ENCODE measurements at regions not wholly inside any gene's neighbourhood (a gene's known extent, or its start where the extent isn't known, plus 50 kb on each side); places are given as distances from the start of the nearest gene placed in this dataset.

DNA sequence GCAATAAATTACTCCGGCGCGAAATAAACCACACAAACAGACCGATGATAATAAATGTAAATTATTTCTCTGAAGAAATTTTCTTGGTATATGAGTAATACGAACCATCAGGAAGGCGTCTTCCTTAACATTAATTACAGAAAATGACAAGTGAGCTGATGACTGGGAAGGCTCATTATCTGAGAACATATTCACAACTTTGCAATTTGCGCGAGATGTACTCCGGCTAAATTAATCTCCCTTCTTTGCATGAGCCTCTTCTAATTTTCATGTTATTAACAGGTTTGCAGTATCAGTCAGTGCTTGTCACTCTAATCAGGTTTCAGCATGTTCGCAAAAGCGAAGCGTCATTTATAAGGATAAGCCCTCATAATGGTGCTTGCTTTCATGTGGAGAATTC, 218.9 kb upstream of the MVB12B start:
- no peak for TF ChIP-seq FOXP2 (optimal IDR thresholded peaks at IDR 0.05; ENCODE audit: borderline replicate concordance, extremely low read depth, extremely low read length, insufficient read depth)

DNA sequence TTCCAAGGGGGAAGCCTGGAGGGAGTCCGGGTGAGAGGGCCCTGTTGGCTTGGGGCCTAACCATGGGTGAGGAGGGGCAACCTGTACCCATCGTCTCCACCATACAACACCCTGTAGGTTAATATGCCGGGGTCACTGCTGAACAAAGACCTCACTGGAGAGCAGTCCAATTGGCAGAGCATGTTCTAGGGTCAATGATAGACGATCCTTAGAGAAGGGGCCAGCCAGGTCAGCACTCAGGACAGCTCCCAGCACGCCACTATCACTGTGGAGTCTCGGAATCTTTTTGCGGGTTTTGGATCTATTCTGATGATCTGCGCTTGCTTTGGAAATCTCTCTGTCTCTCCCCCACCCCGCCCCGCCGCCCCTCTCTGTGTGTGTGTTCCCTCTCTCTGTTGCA, 218.4 kb upstream of the MVB12B start:
- no peak for TF ChIP-seq TAF1 (IDR thresholded peaks at IDR 0.05; ENCODE audit: borderline replicate concordance, insufficient read depth, low read length)
- TF ChIP-seq SIN3A (IDR thresholded peaks at IDR 0.05; ENCODE audit: borderline replicate concordance, insufficient read depth, low read length) = no peak
- TF ChIP-seq, protein P1, sequence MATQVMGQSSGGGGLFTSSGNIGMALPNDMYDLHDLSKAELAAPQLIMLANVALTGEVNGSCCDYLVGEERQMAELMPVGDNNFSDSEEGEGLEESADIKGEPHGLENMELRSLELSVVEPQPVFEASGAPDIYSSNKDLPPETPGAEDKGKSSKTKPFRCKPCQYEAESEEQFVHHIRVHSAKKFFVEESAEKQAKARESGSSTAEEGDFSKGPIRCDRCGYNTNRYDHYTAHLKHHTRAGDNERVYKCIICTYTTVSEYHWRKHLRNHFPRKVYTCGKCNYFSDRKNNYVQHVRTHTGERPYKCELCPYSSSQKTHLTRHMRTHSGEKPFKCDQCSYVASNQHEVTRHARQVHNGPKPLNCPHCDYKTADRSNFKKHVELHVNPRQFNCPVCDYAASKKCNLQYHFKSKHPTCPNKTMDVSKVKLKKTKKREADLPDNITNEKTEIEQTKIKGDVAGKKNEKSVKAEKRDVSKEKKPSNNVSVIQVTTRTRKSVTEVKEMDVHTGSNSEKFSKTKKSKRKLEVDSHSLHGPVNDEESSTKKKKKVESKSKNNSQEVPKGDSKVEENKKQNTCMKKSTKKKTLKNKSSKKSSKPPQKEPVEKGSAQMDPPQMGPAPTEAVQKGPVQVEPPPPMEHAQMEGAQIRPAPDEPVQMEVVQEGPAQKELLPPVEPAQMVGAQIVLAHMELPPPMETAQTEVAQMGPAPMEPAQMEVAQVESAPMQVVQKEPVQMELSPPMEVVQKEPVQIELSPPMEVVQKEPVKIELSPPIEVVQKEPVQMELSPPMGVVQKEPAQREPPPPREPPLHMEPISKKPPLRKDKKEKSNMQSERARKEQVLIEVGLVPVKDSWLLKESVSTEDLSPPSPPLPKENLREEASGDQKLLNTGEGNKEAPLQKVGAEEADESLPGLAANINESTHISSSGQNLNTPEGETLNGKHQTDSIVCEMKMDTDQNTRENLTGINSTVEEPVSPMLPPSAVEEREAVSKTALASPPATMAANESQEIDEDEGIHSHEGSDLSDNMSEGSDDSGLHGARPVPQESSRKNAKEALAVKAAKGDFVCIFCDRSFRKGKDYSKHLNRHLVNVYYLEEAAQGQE (IDR thresholded peaks at IDR 0.05; ENCODE audit: insufficient read depth in 1 of 2, low read depth in 2 of 2, low read length in 2 of 2) = peak; percentile 85 to 92

DNA sequence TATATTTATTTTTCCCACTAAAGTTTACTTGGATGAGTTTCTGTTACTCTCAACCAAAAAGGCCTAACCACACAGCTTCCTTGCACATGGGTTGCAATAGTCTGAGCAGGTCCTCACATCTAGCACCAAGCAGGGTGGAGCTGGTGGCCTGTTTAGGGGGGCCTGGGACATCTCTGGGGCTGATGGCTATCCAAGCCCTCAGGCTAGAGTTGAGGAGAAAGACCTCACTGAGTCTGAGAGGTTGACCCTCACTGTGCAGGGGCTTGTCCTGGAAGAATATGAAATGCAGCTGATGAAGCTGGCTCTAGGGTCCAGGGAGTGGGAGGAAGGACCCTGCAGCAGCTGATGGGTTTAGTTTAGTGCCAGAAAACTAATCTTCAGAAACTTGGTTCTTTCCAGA, 217.1 kb upstream of the MVB12B start:
- no peak for TF ChIP-seq TAF1 (IDR thresholded peaks at IDR 0.05; ENCODE audit: borderline replicate concordance, insufficient read depth, low read length)
- TF ChIP-seq, protein P1 (IDR thresholded peaks at IDR 0.05; ENCODE audit: insufficient read depth in 1 of 2, low read depth in 2 of 2, low read length in 2 of 2) = no peak
- no peak for TF ChIP-seq POLR2AphosphoS5 (IDR thresholded peaks at IDR 0.05; ENCODE audit: low read depth, low read length)
- TF ChIP-seq FOXP2 (optimal IDR thresholded peaks at IDR 0.05; ENCODE audit: borderline replicate concordance, extremely low read depth, extremely low read length, insufficient read depth) = no peak
- no peak for TF ChIP-seq SIN3A (IDR thresholded peaks at IDR 0.05; ENCODE audit: borderline replicate concordance, insufficient read depth, low read length)

DNA sequence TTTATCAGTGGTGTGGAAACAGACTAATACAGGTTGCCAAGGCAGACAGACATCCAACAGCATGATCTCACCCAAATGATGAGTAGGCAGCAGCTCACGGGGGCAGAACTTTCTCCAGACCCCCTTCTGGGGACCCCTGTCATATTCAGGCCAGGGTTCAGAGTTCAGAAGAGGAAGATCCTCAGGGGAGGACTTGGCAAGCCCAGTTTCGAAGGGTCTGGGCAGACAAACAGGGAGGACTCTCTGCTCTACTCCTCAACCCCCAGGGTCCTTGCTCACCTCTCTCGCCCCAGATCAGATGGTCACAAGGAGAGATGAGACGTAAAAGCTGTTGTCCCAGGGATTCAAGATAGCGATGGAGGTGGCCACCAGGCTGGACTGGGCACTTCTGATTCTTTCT, 215.1 kb upstream of the MVB12B start:
- TF ChIP-seq SIN3A (IDR thresholded peaks at IDR 0.05; ENCODE audit: borderline replicate concordance, insufficient read depth, low read length) (no peak), FOXP2 (optimal IDR thresholded peaks at IDR 0.05; ENCODE audit: borderline replicate concordance, extremely low read depth, extremely low read length, insufficient read depth) (no peak), TAF1 (IDR thresholded peaks at IDR 0.05; ENCODE audit: borderline replicate concordance, insufficient read depth, low read length) (no peak), POLR2AphosphoS5 (IDR thresholded peaks at IDR 0.05; ENCODE audit: low read depth, low read length) (no peak)
- TF ChIP-seq, protein P1 (IDR thresholded peaks at IDR 0.05; ENCODE audit: insufficient read depth in 1 of 2, low read depth in 2 of 2, low read length in 2 of 2) = no peak

DNA sequence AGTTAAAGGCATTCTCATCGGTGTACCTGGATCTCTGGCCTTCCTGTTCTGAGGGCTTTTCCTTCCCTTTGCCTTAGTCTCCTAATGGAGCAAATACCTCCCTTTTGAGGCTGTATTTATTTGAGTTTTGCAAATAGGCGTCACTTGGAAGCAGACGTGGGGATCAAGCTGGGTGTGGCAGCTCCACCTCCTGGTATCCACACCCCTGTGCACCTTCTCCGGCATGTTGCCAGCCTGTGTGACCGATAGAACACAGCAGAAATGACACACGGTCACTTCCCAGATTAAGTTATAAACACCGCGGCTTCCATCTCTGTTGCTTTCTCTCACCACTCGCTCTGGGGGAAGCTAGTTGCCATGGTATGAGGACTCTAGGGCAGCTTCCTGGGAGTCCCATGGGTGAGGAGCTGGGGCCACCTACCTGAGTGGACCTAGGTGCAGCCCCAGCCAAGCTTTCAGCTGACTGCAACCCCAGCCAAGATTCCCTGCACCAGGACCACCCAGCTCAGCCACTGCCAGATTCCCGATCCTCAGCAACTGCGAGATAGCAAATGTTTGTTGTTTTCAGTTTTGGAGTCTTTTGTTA, 214.4 kb upstream of the MVB12B start:
- TF ChIP-seq, protein P1 (IDR thresholded peaks at IDR 0.05; ENCODE audit: insufficient read depth in 1 of 2, low read depth in 2 of 2, low read length in 2 of 2) = no peak
- TF ChIP-seq TAF1 (IDR thresholded peaks at IDR 0.05; ENCODE audit: borderline replicate concordance, insufficient read depth, low read length) (no peak), POLR2AphosphoS5 (IDR thresholded peaks at IDR 0.05; ENCODE audit: low read depth, low read length) (no peak), SIN3A (IDR thresholded peaks at IDR 0.05; ENCODE audit: borderline replicate concordance, insufficient read depth, low read length) (no peak), FOXP2 (optimal IDR thresholded peaks at IDR 0.05; ENCODE audit: borderline replicate concordance, extremely low read depth, extremely low read length, insufficient read depth) (no peak)

Measured in PFSK-1 (cell line).